ENCODE measurements at regions not wholly inside any gene's neighbourhood (a gene's known extent, or its start where the extent isn't known, plus 50 kb on each side); places are given as distances from the start of the nearest gene placed in this dataset.

- DNase-seq (ENCODE audit: low spot score) = no peak
These were observed 58.0 kb upstream of the ZC4H2 start for GRCh38 chrX:65034292-65034667.

Measured in cerebellar cortex (tissue), 1 donor.